ENCODE measurements at regions not wholly inside any gene's neighbourhood (a gene's known extent, or its start where the extent isn't known, plus 50 kb on each side); places are given as distances from the start of the nearest gene placed in this dataset.

GRCh38 chr7:41003977-41004376 is 698.9 kb downstream of the INHBA start:
- FAIRE-seq (no peak), DNase-seq (ENCODE audit: low read depth, low spot score) (no peak), ATAC-seq (no peak)
- intact Hi-C loops (cut with micrococcal nuclease; ENCODE audit: unreplicated experiment): loop anchor here (5.0 kb wide), 1 partner anchor 693 kb away; no protein-coding TSS in a partner anchor
- no TSS peak for BruUV-seq (replicated peaks)
- WGBS (ENCODE audit: insufficient coverage, insufficient replicate concordance, low lambda C conversion rate, missing lambda C conversion rate): 0% methylated on average over 3 of the region's 3 CpGs
- Histone ChIP-seq H3K79me2 (ENCODE audit: control insufficient read depth, insufficient read depth, low read length) (no peaks in the 10 kb centered on the region), H3K27ac (ENCODE audit: control insufficient read depth, insufficient read depth) (no peak overlapping the region), H3K36me3 (ENCODE audit: control insufficient read depth in 2 of 2, insufficient read depth in 2 of 2, low read length in 1 of 2) (no peaks in the 10 kb centered on the region), H3K27me3 (replicated peaks in 1 of 2; ENCODE audit: control insufficient read depth in 2 of 2, insufficient read depth in 2 of 2, low read length in 1 of 2) (no peaks in the 10 kb centered on the region; a peak in 1 of 4 replicates), H4K20me1 (ENCODE audit: control insufficient read depth, insufficient read depth) (no peaks in the 10 kb centered on the region), H2AFZ (ENCODE audit: control insufficient read depth, low read depth, low read length) (no peak overlapping the region), H3K9me3 (replicated peaks; ENCODE audit: control insufficient read depth, insufficient read depth, low read length) (no peaks in the 10 kb centered on the region), H3K9ac (ENCODE audit: control insufficient read depth, insufficient read depth, low read length) (no peak overlapping the region), H3K4me2 (ENCODE audit: control insufficient read depth, insufficient read depth) (no peak overlapping the region), H3K4me3 (no peak overlapping the region), H3K4me1 (ENCODE audit: control insufficient read depth, insufficient read depth, low read length) (no peaks in the 10 kb centered on the region)
- in situ Hi-C loops (cut with MboI): loop anchor here (10.0 kb wide), 1 partner anchor 691 kb away; no protein-coding TSS in a partner anchor
- ChIA-PET RAD21 (ENCODE audit: unreplicated experiment) (interaction anchor here (1.4 to 2.6 kb wide), 4 partner anchors 31 to 878 kb away, joined by 3 to 21 read pairs (median 4); no protein-coding TSS in a partner anchor), CTCF (interaction anchor here (0.6 to 3.9 kb wide), 22 partner anchors 8 to 1415 kb away, joined by 3 to 36 read pairs (median 4); no protein-coding TSS in a partner anchor), POLR2A (interaction anchor here (1.0 kb wide), 1 partner anchor 701 kb away, joined by 3 read pairs; no protein-coding TSS in a partner anchor), SMC1A (ENCODE audit: uncharacterized antibody, unreplicated experiment) (interaction anchor here (0.7 to 3.0 kb wide), 12 partner anchors 8 to 703 kb away, joined by 3 to 23 read pairs (median 4); partner anchors contain the start of gene INHBA)
- TF ChIP-seq MEF2B (IDR thresholded peaks at IDR 0.05; ENCODE audit: partially characterized antibody, poor library complexity, severe bottlenecking) (no peak), MLLT1 (IDR thresholded peaks at IDR 0.05) (no peak), MTA2 (IDR thresholded peaks at IDR 0.05; ENCODE audit: low read depth) (no peak), NRF1 (conservative IDR thresholded peaks at IDR 0.05; ENCODE audit: low read depth, low read length) (no peak), NFYB (IDR thresholded peaks at IDR 0.05; ENCODE audit: insufficient read depth, low read depth, low read length) (no peak), ZNF592 (IDR thresholded peaks at IDR 0.05) (no peak)

Data from GM12878 (cell line).